Adipocyte (in vitro differentiated cells): ENCODE measurements at regions not wholly inside any gene's neighbourhood (a gene's known extent, or its start where the extent isn't known, plus 50 kb on each side); places are given as distances from the start of the nearest gene placed in this dataset.
A peak's percentile ranks its signal among the peaks of the same experiment; 100 is the strongest.

Experiments
- DNase-seq: peaks from one replicate; pipeline ENCODE4 v3.0.0-alpha.2; 2015; ENCODE audit warnings: low read depth
- H3K27me3 ChIP-seq: replicated peaks from 2 replicates; pipeline ENCODE4 v1.7.0; 2013; ENCODE audit warnings: mild to moderate bottlenecking, low read length, moderate library complexity; ENCODE audit not compliant: control insufficient read depth, insufficient read depth
- H3K36me3 ChIP-seq: 2 replicates; pipeline ENCODE4 v1.7.0; 2013; ENCODE audit warnings: low read length, mild to moderate bottlenecking, moderate library complexity; ENCODE audit not compliant: control insufficient read depth, insufficient read depth, severe bottlenecking
- H3K4me1 ChIP-seq: 2 replicates; pipeline ENCODE4 v1.7.0; 2013; ENCODE audit warnings: mild to moderate bottlenecking, low read length, moderate library complexity; ENCODE audit not compliant: control insufficient read depth, insufficient read depth
- H3K4me3 ChIP-seq: 2 replicates; pipeline ENCODE4 v1.7.0; 2013; ENCODE audit warnings: mild to moderate bottlenecking, low read length, moderate library complexity
- H3K9ac ChIP-seq: 2 replicates; pipeline ENCODE4 v1.7.0; 2013; ENCODE audit warnings: mild to moderate bottlenecking, low read length, moderate library complexity
- H3K9me3 ChIP-seq: 2 replicates; pipeline ENCODE4 v1.7.0; 2013; ENCODE audit warnings: mild to moderate bottlenecking, low read length, moderate library complexity; ENCODE audit not compliant: control insufficient read depth

DNA sequence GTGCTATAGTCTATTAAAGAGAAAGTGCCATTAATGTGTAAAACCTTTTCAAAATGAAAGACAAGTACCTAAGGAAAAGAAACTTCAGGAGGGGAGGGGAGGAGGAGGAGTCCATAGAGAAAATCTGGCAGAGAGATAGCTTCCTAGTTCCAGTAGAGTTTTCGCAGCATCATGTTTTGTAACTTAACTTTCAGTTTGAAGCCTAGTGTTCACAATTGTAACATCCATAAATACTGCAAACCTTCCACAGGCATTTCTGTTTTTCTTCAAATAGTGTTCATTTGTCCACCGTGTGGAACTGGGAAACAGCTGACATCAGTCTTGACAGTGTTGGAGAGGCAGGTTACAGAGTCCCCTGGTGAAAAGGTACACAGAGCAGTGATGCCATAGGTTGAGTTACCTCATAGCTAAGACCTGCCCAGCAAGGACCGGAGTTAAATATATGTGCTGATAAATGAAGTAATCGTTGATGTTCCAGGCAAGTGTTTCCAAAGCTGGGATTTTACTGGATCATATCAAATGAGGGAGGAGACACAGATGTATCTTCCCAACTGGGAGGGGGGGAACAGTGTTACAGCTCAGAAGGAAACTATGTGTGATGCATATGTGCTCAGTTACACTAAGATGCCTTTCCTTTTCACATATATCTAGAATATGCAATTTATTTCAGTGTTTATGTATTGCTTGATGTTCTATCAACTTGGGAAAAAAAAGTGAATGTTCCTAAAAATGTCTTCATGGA lies 369.5 kb upstream of the FAM241A start:
- H3K27me3 ChIP-seq: no peaks in the 10 kb centered on the region
- H3K36me3 ChIP-seq: no peaks in the 10 kb centered on the region
- no peaks in the 10 kb centered on the region for H3K9me3 ChIP-seq
- H3K4me3 ChIP-seq: peak overlapping the region; percentile 1
- H3K9ac ChIP-seq: no peak overlapping the region
- H3K4me1 ChIP-seq: no peaks in the 10 kb centered on the region
- DNase-seq: no peak

DNA sequence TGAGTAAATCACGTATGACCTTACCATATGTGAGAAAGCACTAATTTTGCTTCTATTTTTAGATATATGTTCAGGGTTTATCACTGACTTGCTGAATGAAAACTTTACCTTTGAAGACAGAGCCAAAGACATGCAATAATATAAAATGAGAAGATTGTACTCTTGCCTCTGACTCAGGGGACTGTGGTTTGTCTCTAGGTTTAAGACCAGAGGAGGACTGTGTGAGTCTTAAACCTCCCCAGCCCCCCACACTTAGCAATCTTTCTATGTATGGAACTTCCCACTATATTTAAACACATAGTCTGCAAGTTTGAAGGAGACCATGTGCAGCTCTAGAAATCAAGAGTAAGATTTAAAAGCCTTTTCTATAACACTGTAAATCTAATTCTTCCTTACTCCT lies 368.7 kb upstream of the FAM241A start:
- Histone ChIP-seq H3K9ac (no peak overlapping the region), H3K9me3 (no peaks in the 10 kb centered on the region), H3K4me1 (no peaks in the 10 kb centered on the region), H3K4me3 (no peak overlapping the region), H3K27me3 (no peaks in the 10 kb centered on the region), H3K36me3 (no peaks in the 10 kb centered on the region)
- DNase-seq: no peak

DNA sequence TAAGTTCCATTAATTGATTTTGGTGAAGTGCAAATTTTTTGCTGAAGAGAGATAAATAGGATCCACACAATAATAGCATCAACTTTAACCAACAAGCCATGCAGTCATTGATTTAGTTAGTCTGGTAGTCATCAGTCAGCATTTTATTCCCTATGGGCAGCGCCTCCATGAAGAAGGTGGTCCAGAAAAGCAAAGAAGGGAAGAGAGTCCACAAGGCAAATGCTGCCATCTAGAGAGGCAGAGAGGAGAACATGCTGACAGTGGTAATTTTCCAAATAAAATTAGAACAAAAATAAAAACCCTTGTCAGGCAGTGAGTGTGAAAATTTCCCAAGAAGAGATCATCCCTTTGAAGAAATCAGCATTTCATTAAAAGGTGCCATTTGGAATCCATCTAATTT lies 366.7 kb upstream of the FAM241A start:
- peak; percentile 41 for DNase-seq
- Histone ChIP-seq H3K4me1 (no peaks in the 10 kb centered on the region), H3K9ac (no peak overlapping the region), H3K27me3 (no peaks in the 10 kb centered on the region), H3K9me3 (no peaks in the 10 kb centered on the region), H3K4me3 (no peak overlapping the region), H3K36me3 (no peaks in the 10 kb centered on the region)

DNA sequence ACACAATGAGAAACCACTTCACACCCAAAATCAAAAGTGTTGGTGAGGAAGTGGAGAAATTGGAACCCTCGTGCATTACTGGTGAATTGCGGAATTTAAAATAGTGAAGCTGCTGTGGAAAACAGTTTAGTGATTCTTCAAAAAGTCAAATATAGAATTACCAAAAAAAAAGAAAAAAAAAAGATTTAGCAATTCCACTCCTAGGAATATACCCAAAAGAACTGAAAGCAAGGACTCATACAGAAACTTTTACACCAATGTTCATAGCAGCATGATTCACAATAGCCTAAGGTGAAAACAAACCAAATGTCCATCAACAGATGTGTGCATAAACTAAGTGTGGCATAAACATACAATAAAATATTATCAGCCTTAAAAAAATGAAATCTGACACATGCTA lies 364.3 kb upstream of the FAM241A start:
- DNase-seq: no peak
- H3K36me3 ChIP-seq: no peaks in the 10 kb centered on the region
- H3K9ac ChIP-seq: no peak overlapping the region
- no peak overlapping the region for H3K4me3 ChIP-seq
- H3K9me3 ChIP-seq: no peaks in the 10 kb centered on the region
- H3K4me1 ChIP-seq: no peaks in the 10 kb centered on the region
- no peaks in the 10 kb centered on the region for H3K27me3 ChIP-seq

DNA sequence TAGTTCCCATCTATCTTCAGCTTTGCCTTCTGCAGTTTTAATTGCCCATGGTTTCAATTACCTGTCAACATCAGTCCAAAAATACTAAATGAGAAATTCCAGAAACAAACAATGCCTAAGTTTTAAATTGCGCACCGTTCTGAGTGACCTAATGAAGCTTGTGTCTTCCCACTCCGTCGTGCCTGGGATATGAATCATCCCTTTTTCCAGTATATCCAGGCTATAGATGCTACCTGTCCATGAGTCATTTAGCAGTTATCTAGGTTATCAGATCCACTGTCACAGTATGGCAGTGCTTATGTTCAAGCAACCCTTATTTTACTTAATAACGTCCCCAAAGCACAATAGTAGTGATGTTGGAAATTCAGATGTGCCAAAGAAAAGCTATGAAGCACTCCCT lies 363.6 kb upstream of the FAM241A start:
- H3K9me3 ChIP-seq: no peaks in the 10 kb centered on the region
- no peak overlapping the region for H3K4me3 ChIP-seq
- H3K27me3 ChIP-seq: no peaks in the 10 kb centered on the region
- H3K4me1 ChIP-seq: no peaks in the 10 kb centered on the region
- no peak overlapping the region for H3K9ac ChIP-seq
- no peaks in the 10 kb centered on the region for H3K36me3 ChIP-seq
- no peak for DNase-seq

DNA sequence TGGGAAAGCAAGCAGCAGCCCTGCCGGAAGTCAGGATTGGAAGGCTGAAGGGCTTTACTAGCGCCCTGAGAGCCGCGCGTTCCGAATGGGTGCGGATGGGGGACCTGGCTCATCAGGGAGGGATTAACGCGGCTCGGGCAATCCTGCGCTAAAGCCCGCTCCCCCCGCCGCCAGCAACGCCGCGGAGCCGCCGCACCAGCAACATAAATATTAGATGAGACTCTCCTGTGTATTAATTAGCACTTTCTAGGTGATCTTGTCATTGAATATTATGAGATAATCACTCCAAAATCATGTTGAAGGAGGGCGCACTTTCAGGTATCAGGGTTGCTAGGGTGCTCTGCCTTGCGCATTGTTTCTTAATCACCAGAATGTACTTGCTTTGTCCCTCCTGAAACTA lies 357.2 kb upstream of the FAM241A start:
- DNase-seq: no peak
- Histone ChIP-seq H3K4me3 (no peak overlapping the region), H3K36me3 (no peaks in the 10 kb centered on the region), H3K9me3 (no peaks in the 10 kb centered on the region), H3K4me1 (no peaks in the 10 kb centered on the region), H3K27me3 (no peaks in the 10 kb centered on the region), H3K9ac (no peak overlapping the region)

DNA sequence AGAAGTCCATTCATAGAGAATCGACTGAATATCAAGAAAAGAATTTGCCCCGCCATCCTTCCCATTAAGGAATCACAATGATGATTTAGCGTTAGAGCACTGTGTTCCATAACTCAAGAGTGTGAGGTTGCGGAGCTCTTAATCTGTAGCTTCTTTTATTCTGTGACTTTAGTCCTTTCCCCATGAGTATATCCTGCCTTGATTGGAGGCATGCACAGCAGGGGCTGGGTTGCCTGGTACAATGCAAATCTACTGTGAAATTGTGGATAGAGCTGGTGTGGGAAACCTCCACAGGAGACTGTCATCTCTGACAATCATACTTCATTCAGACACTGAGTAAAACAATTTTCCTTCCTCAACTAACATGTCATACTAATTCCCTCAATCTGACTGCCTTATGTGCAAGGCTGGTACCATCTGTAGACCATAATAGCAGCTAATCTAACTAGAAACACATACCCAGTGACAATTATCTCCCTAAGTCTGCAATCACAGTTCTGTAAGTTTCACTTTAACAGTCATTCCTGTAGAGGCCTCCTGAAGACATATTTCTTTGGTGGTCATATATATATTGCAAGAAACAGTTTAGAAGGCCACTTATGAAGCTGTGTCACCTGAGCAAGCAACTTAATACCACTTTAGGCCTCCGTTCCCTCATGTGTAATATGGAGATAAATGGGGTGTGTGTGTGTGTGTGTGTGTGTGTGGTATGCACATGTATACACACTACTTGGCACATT lies 355.2 kb upstream of the FAM241A start:
- Histone ChIP-seq H3K36me3 (no peaks in the 10 kb centered on the region), H3K4me1 (no peaks in the 10 kb centered on the region), H3K27me3 (no peaks in the 10 kb centered on the region), H3K9me3 (no peaks in the 10 kb centered on the region), H3K9ac (no peak overlapping the region), H3K4me3 (no peak overlapping the region)
- DNase-seq: no peak

DNA sequence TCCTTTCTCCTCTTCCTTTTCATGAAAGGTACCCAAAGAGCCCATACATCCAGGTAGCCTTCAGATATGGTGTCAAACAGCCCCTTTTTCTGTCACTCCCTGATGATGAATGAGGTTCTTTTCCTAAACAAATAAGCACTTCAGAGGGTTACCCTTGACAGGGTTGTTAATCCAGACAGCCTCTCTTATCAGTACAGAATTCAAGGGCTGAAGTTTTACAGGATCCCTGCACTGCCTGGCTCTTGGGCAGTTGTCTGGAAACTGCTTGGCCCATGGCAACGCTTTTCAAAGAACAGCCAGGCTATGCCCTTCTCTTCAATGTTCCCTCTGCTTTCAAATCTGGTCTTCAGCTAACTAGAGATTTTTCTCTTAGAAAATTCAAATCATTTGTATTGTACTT lies 352.6 kb upstream of the FAM241A start:
- Histone ChIP-seq H3K27me3 (no peaks in the 10 kb centered on the region), H3K9ac (no peak overlapping the region), H3K4me3 (no peak overlapping the region), H3K4me1 (no peaks in the 10 kb centered on the region), H3K9me3 (no peaks in the 10 kb centered on the region), H3K36me3 (no peaks in the 10 kb centered on the region)
- no peak for DNase-seq

DNA sequence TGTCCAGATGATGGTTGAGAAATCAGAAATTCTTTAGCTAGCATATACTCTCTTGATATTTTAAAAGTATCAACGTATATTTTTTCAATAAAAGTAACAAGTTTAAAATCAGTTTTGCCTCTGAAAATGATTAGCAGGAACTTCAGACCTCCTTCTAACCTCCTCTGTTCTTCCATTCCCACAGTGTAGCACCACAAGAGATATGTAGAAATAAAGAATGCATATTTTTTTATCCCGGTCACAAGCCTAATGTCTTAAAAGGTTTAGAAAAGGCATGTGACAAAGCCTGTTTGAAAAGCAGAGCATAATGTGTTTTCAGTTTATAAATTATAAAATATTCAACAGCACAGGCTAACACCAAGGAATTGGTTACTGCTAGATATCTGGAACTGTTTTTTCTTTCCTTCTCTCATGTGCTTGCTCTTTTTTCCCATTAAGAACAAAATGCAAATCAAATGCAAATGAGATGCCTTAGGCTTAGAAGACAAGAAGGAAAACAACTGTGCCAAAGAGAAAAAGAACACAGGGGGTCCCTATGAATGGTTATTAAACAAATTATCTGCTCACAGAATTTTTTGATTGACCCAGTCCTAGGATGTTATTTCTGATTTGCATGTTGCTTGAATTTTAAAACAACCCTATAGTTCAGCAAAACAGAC lies 351.7 kb upstream of the FAM241A start:
- no peaks in the 10 kb centered on the region for H3K4me1 ChIP-seq
- no peaks in the 10 kb centered on the region for H3K36me3 ChIP-seq
- H3K9ac ChIP-seq: no peak overlapping the region
- no peaks in the 10 kb centered on the region for H3K9me3 ChIP-seq
- DNase-seq: no peak
- H3K27me3 ChIP-seq: no peaks in the 10 kb centered on the region
- H3K4me3 ChIP-seq: no peak overlapping the region

DNA sequence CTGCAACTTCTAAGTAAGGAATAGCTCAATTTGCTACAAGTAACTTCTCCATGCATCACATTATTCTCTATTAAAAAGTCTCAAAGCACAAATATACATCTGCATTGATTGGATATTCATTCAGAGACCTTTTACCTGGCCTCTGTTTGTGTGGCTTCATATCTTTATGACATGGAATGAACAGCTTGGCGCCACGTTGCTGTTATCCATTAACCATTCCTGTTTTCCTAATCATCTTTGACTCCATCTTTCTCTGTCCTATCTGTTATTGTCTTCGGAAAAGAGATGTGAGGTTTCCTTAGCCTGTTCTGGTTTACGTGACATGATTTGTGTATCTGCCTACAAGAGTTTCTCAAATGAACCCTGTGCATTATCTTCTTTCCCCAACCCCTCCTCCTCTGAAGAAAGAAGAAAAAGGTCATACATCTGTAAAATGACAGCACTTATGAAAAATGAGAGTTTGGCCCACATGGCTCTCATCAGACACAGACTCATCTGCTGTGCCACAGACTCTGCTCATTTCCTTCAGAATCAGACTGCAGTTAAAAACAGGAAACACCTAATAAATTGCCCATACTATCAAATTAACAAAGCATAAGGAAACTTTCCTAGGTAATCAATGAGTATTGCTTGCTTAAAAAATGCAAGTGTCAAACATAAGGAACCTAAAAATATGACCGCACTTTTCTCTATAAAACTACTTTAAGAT lies 347.6 kb upstream of the FAM241A start:
- Histone ChIP-seq H3K36me3 (no peaks in the 10 kb centered on the region), H3K27me3 (no peaks in the 10 kb centered on the region), H3K9me3 (no peaks in the 10 kb centered on the region), H3K4me1 (no peaks in the 10 kb centered on the region), H3K9ac (no peak overlapping the region), H3K4me3 (no peak overlapping the region)
- DNase-seq: no peak

DNA sequence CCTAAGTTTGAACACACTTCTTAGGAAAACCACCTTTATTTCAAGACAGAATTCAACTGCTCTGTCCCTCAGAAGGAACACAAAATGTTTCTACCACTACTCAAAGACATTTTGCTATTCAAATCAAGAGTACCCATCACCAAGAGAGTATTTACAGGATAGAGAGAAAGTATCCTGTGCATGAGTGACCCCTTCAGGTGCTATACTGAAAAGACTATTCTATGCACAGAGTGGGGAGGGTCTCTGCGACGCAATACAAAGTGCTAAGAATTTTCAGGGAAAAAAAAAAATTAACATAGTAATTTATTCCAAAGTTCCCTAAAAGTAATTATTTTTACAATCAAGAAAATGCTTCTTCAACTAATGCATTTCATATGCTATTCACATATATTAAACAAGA lies 346.4 kb upstream of the FAM241A start:
- Histone ChIP-seq H3K9me3 (no peaks in the 10 kb centered on the region), H3K27me3 (no peaks in the 10 kb centered on the region), H3K9ac (no peak overlapping the region), H3K4me1 (no peaks in the 10 kb centered on the region), H3K36me3 (no peaks in the 10 kb centered on the region), H3K4me3 (no peak overlapping the region)
- no peak for DNase-seq
